ENCODE measurements at regions not wholly inside any gene's neighbourhood (a gene's known extent, or its start where the extent isn't known, plus 50 kb on each side); places are given as distances from the start of the nearest gene placed in this dataset.

- Mint-ChIP-seq H3K36me3 (ENCODE audit: unreplicated experiment) (no peaks in the 10 kb centered on the region), H3K4me1 (ENCODE audit: low read depth, unreplicated experiment) (peaks cover 4% of the 10 kb centered on the region), H3K4me3 (ENCODE audit: unreplicated experiment) (no peak overlapping the region), H3K27ac (ENCODE audit: unreplicated experiment) (no peak overlapping the region), H3K9me3 (ENCODE audit: unreplicated experiment) (peaks cover 2% of the 10 kb centered on the region), H3K27me3 (ENCODE audit: unreplicated experiment) (no peaks in the 10 kb centered on the region)
- no peak for DNase-seq
- no peak for TF ChIP-seq CTCF (IDR thresholded peaks at IDR 0.05; ENCODE audit: partially characterized antibody, unreplicated experiment)
Observed at GRCh38 chr4:123880631-123881030, 484.0 kb downstream of the SPRY1 start.

DNA sequence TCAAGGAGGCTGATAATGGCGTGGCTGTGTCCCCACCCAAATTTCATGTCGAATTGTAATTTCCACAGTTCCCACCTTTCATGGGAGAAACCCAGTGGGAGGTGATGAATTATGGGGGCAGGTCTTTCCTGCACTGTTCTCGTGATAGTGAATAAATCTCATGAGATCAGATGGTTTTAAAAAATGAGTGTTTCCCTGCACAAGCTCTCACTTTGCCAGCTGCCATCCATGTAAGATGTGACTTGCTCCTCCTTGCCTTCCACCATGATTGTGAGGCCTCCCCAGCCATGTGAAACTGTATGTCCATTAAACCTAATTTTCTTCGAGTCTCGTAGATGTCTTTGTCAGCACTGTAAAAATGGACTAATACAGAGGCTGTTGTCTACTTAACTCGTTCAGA, 488.3 kb downstream of the SPRY1 start:
- H3K4me1 Mint-ChIP-seq (ENCODE audit: low read depth, unreplicated experiment), result no peaks in the 10 kb centered on the region
- peaks cover 2% of the 10 kb centered on the region for H3K9me3 Mint-ChIP-seq (ENCODE audit: unreplicated experiment)
- no peaks in the 10 kb centered on the region for H3K36me3 Mint-ChIP-seq (ENCODE audit: unreplicated experiment)
- DNase-seq, result no peak
- H3K27me3 Mint-ChIP-seq (ENCODE audit: unreplicated experiment), result no peaks in the 10 kb centered on the region
- H3K4me3 Mint-ChIP-seq (ENCODE audit: unreplicated experiment), result no peak overlapping the region
- no peak overlapping the region for H3K27ac Mint-ChIP-seq (ENCODE audit: unreplicated experiment)
- no peak for TF ChIP-seq CTCF (IDR thresholded peaks at IDR 0.05; ENCODE audit: partially characterized antibody, unreplicated experiment)

- no peak overlapping the region for H3K4me3 Mint-ChIP-seq (ENCODE audit: unreplicated experiment)
- no peaks in the 10 kb centered on the region for H3K4me1 Mint-ChIP-seq (ENCODE audit: low read depth, unreplicated experiment)
- DNase-seq, result no peak
- H3K27ac Mint-ChIP-seq (ENCODE audit: unreplicated experiment), result no peak overlapping the region
- TF ChIP-seq CTCF (IDR thresholded peaks at IDR 0.05; ENCODE audit: partially characterized antibody, unreplicated experiment), result no peak
- H3K9me3 Mint-ChIP-seq (ENCODE audit: unreplicated experiment), result peaks cover 2% of the 10 kb centered on the region
- H3K36me3 Mint-ChIP-seq (ENCODE audit: unreplicated experiment), result no peaks in the 10 kb centered on the region
- H3K27me3 Mint-ChIP-seq (ENCODE audit: unreplicated experiment), result no peaks in the 10 kb centered on the region
Observed at GRCh38 chr4:123889507-123889906, 492.9 kb downstream of the SPRY1 start.

DNA sequence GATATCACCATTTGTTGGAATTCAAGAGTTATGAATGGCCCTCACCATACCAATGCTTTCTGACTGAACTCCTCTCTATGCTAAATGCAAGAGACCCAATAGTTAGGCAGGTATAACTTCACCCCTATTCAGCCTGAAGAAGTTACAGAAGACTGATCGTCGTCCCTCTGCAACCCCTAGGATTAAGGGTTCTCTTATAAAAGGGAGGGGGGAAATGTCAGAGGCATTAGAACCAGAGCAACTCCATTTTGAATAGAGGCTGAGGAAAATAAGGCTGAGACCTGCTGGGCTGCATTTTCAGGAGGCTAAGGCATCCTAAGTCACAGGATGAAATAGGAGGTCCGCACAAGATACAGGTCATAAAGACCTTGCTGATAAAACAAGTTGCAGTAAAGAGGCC, 494.3 kb downstream of the SPRY1 start:
- Mint-ChIP-seq H3K27ac (ENCODE audit: unreplicated experiment) (no peak overlapping the region), H3K4me3 (ENCODE audit: unreplicated experiment) (no peak overlapping the region), H3K27me3 (ENCODE audit: unreplicated experiment) (no peaks in the 10 kb centered on the region), H3K36me3 (ENCODE audit: unreplicated experiment) (no peaks in the 10 kb centered on the region), H3K4me1 (ENCODE audit: low read depth, unreplicated experiment) (no peaks in the 10 kb centered on the region), H3K9me3 (ENCODE audit: unreplicated experiment) (no peaks in the 10 kb centered on the region)
- no peak for TF ChIP-seq CTCF (IDR thresholded peaks at IDR 0.05; ENCODE audit: partially characterized antibody, unreplicated experiment)
- no peak for DNase-seq

DNA sequence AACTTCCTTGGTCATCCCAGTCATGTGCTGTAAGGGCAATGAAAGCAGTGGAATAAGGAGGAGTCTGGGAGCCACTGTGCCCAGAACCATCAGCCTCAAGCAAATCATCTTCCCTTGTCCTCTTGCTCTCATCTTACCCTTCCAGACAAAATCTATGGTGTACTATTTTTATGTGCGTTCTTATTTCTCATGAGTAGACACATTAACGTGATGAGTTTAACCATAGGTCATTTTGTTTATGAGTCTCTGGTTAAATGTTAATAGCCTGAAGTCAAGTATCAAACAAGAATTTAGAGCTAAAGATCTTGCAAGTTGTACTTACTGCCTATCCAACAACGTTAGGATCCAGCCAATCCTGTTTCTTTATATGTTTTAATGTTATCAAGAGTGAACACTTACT, 495.3 kb downstream of the SPRY1 start:
- Mint-ChIP-seq H3K27ac (ENCODE audit: unreplicated experiment) (no peak overlapping the region), H3K36me3 (ENCODE audit: unreplicated experiment) (no peaks in the 10 kb centered on the region), H3K9me3 (ENCODE audit: unreplicated experiment) (no peaks in the 10 kb centered on the region), H3K27me3 (ENCODE audit: unreplicated experiment) (no peaks in the 10 kb centered on the region), H3K4me3 (ENCODE audit: unreplicated experiment) (no peak overlapping the region), H3K4me1 (ENCODE audit: low read depth, unreplicated experiment) (no peaks in the 10 kb centered on the region)
- no peak for TF ChIP-seq CTCF (IDR thresholded peaks at IDR 0.05; ENCODE audit: partially characterized antibody, unreplicated experiment)
- no peak for DNase-seq

All from glutamatergic neuron (in vitro differentiated cells).